SW480 (cell line): ENCODE measurements at regions not wholly inside any gene's neighbourhood (a gene's known extent, or its start where the extent isn't known, plus 50 kb on each side); places are given as distances from the start of the nearest gene placed in this dataset.

Experiments
- DNase-seq: peaks from one replicate; pipeline ENCODE4 v3.0.0-alpha.2; 2016; ENCODE audit warnings: low spot score

- DNase-seq, result no peak
Observed at GRCh38 chr4:54915276-54915675, 210.1 kb downstream of the KDR start.

- no peak for DNase-seq
Observed at GRCh38 chr4:54914781-54915180, 210.6 kb downstream of the KDR start.

- peak; percentile 74 for DNase-seq
Observed at GRCh38 chr4:54913751-54914526, 211.5 kb downstream of the KDR start.

- no peak for DNase-seq
Observed at GRCh38 chr4:54912155-54912554, 213.2 kb downstream of the KDR start.

GRCh38 chr4:54909961-54910360 lies 215.4 kb downstream of the KDR start:
- no peak for DNase-seq

GRCh38 chr4:54908763-54909162 lies 216.6 kb downstream of the KDR start:
- no peak for DNase-seq

- no peak for DNase-seq
Observed at GRCh38 chr4:54904953-54905352, 220.4 kb downstream of the KDR start.

GRCh38 chr4:54902976-54903375 lies 222.4 kb downstream of the KDR start:
- no peak for DNase-seq

GRCh38 chr4:54902271-54902670 lies 223.1 kb downstream of the KDR start:
- DNase-seq, result peak; percentile 55

GRCh38 chr4:54901202-54901601 lies 224.2 kb downstream of the KDR start:
- no peak for DNase-seq

- DNase-seq, result peak; percentile 77
Observed at GRCh38 chr4:54898656-54899340, 226.6 kb downstream of the KDR start.

- DNase-seq, result no peak
Observed at GRCh38 chr4:54898056-54898562, 227.3 kb downstream of the KDR start.

- DNase-seq, result no peak
Observed at GRCh38 chr4:54897590-54897989, 227.8 kb downstream of the KDR start.

GRCh38 chr4:54882616-54883015 lies 224.9 kb downstream of the KIT start:
- DNase-seq, result no peak

GRCh38 chr4:54879576-54879975 lies 221.8 kb downstream of the KIT start:
- DNase-seq, result no peak

- peak; percentile 1 for DNase-seq
Observed at GRCh38 chr4:54877006-54877405, 219.2 kb downstream of the KIT start.

- DNase-seq, result no peak
Observed at GRCh38 chr4:54872261-54872660, 214.5 kb downstream of the KIT start.

GRCh38 chr4:54863571-54864255 lies 206.0 kb downstream of the KIT start:
- DNase-seq, result no peak

- no peak for DNase-seq
Observed at GRCh38 chr4:54861201-54861600, 203.4 kb downstream of the KIT start.

GRCh38 chr4:54855191-54855854 lies 197.6 kb downstream of the KIT start:
- DNase-seq, result no peak

GRCh38 chr4:54852602-54853001 lies 194.8 kb downstream of the KIT start:
- no peak for DNase-seq

- no peak for DNase-seq
Observed at GRCh38 chr4:54852054-54852453, 194.3 kb downstream of the KIT start.
